ENCODE measurements at regions not wholly inside any gene's neighbourhood (a gene's known extent, or its start where the extent isn't known, plus 50 kb on each side); places are given as distances from the start of the nearest gene placed in this dataset.

DNA sequence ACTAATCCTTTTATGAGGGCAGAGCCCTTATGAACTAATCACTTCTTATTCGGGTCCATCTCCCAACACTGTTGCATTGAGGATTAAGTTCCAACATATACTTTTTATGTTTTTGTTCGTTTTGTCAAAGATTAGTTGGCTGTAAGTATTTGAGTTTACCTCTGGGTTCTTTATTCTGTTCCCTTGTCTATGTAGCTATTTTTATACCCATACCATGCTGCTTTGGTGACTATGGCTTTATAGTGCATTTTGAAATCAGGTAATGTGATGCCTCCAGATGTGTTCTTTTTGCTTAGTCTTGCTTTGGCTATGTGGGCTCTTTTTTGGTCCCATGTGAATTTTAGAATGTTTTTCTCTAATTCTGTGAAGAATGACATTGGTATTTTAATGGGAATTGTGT is 166.4 kb upstream of the KCNMB2 start:
- H3K4me3 ChIP-seq (ENCODE audit: low read length): no peak overlapping the region
- no peak for DNase-seq (ENCODE audit: low read depth)
- TF ChIP-seq, protein P1, sequence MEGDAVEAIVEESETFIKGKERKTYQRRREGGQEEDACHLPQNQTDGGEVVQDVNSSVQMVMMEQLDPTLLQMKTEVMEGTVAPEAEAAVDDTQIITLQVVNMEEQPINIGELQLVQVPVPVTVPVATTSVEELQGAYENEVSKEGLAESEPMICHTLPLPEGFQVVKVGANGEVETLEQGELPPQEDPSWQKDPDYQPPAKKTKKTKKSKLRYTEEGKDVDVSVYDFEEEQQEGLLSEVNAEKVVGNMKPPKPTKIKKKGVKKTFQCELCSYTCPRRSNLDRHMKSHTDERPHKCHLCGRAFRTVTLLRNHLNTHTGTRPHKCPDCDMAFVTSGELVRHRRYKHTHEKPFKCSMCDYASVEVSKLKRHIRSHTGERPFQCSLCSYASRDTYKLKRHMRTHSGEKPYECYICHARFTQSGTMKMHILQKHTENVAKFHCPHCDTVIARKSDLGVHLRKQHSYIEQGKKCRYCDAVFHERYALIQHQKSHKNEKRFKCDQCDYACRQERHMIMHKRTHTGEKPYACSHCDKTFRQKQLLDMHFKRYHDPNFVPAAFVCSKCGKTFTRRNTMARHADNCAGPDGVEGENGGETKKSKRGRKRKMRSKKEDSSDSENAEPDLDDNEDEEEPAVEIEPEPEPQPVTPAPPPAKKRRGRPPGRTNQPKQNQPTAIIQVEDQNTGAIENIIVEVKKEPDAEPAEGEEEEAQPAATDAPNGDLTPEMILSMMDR (conservative IDR thresholded peaks at IDR 0.05; ENCODE audit: low read depth, low read length): no peak

DNA sequence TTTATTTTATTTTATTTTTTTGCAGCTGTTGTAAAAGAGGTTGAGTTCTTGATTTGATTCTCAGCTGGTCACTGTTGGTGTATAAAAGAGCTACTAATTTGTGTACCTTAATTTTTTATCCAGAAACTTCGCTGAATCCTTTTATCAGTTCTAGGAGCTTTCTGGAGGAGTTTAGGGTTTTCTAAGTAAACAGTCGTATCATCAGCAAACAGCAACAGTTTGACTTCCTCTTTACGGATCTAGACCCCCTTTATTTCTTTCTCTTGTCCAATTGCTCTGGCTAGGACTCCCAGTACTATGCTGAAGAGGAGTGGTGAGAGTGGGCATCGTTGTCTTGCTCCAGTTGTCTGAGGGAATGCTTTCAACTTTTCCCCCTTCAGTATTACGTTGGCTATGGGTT is 165.8 kb upstream of the KCNMB2 start:
- no peak overlapping the region for H3K4me3 ChIP-seq (ENCODE audit: low read length)
- TF ChIP-seq, protein P1 (conservative IDR thresholded peaks at IDR 0.05; ENCODE audit: low read depth, low read length): no peak

DNA sequence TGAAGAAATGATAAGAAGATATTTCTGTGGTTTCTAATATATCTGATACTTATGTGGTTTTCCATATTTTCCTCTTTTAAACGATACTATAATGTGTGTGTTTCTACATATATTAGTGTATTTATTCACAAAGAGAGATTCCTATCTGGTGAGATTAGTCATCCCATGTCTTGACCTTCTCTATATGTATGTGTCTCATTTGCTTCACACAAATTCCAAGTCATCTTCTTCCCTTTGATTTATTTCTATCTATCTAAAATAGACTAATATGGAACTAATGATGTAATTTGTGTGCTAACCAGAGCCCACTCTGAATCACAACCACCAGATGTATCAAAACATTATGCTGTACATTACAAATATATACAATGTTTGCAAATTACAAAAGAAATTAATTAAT is 154.7 kb upstream of the KCNMB2 start:
- TF ChIP-seq, protein P1 (conservative IDR thresholded peaks at IDR 0.05; ENCODE audit: low read depth, low read length): no peak
- no peak overlapping the region for H3K4me3 ChIP-seq (ENCODE audit: low read length)
- DNase-seq (ENCODE audit: low read depth): no peak

More for the DNA sequence above, 165.8 kb upstream of the KCNMB2 start:
- DNase-seq (ENCODE audit: low read depth): no peak

DNA sequence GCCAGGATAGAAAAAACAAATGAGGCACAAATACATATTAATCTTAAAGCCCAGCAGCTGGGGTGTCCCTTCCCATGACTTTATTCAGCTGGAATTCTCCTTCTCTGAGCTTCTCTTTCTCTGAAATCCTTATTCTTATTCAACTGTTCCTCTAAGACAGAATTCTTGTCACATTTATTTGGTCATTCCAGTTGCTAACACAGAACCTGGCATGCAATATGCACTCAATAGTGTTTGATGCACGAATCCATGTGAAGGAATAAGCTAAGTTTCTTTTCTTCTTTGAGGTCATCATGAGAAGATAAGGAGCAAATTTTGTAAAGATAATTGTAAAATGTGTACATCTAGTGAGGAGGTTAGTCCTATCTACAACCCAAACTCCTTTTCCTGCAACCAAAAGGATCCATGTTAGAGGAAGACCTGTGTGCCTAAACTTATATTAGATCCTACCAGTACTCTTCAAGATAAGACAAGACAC is 154.2 kb upstream of the KCNMB2 start:
- no peak overlapping the region for H3K4me3 ChIP-seq (ENCODE audit: low read length)
- TF ChIP-seq, protein P1 (conservative IDR thresholded peaks at IDR 0.05; ENCODE audit: low read depth, low read length): no peak
- DNase-seq (ENCODE audit: low read depth): no peak

DNA sequence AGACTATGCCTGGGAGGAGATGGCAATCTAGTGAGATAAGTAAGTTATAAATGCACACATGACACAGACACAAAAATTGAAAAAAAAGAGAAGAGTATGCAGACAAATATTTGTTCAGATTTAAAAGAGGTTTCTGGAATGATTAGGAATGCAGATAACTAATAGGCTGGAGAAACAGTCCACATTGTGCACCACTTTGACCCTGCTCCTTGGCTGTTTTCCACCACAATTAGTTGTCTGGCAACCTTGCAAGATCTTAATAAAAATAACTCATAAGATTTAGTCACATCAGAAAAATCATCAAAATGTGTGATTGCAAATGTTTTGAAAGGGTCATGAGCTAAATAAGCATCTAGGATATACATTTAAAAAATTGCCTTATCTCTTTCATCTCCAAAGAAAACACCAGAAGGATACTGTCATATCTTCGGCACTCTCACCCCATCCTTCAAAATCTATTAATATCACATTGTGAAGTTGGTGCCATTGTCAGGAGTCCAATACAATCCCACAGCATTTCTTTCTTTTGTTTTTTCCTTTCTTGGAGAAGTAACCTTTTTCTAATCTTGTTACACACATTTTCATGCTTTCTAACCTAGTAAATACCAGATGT is 153.7 kb upstream of the KCNMB2 start:
- peak; percentile 86 for DNase-seq (ENCODE audit: low read depth)
- no peak overlapping the region for H3K4me3 ChIP-seq (ENCODE audit: low read length)
- TF ChIP-seq, protein P1 (conservative IDR thresholded peaks at IDR 0.05; ENCODE audit: low read depth, low read length): no peak

DNA sequence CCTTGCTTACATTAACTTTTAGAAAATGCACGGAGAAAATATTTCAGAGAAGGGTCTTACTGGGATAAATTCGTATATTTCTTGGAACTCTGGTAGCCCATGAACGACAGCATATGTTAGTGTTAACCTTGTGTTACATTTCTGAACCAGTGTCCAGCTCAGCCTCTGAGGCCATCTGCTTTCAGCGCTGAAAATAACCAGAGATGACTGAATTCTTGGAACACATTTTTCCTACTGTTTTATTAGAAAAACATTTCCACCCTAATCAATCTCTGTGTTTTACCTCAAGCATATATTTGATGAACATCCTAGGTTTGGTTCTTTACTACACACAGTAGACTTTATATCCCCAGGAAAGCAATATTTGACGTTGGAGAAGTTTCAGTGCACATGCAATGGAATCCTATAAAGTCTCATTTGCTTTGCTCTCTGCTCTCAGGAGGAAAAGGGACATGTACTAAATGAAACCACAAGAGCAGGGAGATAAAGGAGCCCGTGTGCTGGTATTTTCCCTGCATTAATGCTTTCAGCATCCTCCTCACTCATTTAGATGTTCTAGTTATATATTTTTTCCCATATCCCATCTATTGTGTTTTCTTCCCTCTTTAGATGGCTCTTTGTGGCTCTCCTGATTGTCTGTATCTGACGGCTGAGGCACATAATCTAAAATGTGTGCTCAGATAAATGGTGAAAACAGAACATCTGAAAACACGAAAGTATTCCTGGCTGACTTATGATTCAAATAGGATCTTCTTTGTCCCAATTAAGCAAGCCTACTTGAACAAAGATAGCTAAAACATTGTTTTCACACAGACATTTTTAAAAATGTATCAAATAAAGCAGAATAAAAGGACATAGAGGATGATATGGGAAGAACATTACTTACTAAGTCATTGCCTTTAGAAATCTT is 151.7 kb upstream of the KCNMB2 start:
- DNase-seq (ENCODE audit: low read depth): no peak
- no peak overlapping the region for H3K4me3 ChIP-seq (ENCODE audit: low read length)
- TF ChIP-seq, protein P1 (conservative IDR thresholded peaks at IDR 0.05; ENCODE audit: low read depth, low read length): no peak
